ENCODE measurements at regions not wholly inside any gene's neighbourhood (a gene's known extent, or its start where the extent isn't known, plus 50 kb on each side); places are given as distances from the start of the nearest gene placed in this dataset.

DNA sequence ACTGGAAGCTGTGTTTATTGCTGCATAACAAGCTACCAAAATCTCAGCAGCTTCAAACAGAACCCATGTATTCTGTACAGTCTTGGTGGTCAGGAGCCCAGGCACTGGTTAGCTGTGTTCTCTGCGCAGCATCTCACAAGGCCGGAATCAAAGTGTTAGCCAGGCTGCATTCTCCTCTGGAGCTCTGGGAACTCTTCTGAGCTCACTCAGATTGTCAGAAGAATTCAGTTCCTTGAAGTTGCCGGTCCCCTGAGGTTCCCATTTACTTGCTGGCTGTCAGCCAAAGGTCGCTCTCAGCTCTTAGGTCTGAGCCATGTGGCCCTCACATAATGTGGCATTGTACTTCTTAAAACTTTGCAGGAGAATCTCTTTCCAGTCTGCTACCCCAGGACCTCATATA, 123.6 kb upstream of the SMIM21 start:
- H3K9me3 ChIP-seq: no peaks in the 10 kb centered on the region
- H3K27me3 ChIP-seq: no peaks in the 10 kb centered on the region
- in situ Hi-C loops (cut with MboI; ENCODE audit: low sequenced_read_pairs in 4 of 4) (no loop called here), intact Hi-C loops (cut with DNase I; ENCODE audit: low total_unique reads) (no loop called here)
- no peak for DNase-seq
- no peak for TF ChIP-seq POLR2A (IDR thresholded peaks at IDR 0.05)
- TF ChIP-seq, protein P1, sequence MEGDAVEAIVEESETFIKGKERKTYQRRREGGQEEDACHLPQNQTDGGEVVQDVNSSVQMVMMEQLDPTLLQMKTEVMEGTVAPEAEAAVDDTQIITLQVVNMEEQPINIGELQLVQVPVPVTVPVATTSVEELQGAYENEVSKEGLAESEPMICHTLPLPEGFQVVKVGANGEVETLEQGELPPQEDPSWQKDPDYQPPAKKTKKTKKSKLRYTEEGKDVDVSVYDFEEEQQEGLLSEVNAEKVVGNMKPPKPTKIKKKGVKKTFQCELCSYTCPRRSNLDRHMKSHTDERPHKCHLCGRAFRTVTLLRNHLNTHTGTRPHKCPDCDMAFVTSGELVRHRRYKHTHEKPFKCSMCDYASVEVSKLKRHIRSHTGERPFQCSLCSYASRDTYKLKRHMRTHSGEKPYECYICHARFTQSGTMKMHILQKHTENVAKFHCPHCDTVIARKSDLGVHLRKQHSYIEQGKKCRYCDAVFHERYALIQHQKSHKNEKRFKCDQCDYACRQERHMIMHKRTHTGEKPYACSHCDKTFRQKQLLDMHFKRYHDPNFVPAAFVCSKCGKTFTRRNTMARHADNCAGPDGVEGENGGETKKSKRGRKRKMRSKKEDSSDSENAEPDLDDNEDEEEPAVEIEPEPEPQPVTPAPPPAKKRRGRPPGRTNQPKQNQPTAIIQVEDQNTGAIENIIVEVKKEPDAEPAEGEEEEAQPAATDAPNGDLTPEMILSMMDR (IDR thresholded peaks at IDR 0.05 in 4 of 5, conservative IDR thresholded peaks at IDR 0.05 in 1 of 5): no peak
- no peak overlapping the region for H3K4me3 ChIP-seq
- no peaks in the 10 kb centered on the region for H3K4me1 ChIP-seq
- no peak overlapping the region for H3K27ac ChIP-seq
- H3K36me3 ChIP-seq: no peaks in the 10 kb centered on the region
- ATAC-seq: no peak

DNA sequence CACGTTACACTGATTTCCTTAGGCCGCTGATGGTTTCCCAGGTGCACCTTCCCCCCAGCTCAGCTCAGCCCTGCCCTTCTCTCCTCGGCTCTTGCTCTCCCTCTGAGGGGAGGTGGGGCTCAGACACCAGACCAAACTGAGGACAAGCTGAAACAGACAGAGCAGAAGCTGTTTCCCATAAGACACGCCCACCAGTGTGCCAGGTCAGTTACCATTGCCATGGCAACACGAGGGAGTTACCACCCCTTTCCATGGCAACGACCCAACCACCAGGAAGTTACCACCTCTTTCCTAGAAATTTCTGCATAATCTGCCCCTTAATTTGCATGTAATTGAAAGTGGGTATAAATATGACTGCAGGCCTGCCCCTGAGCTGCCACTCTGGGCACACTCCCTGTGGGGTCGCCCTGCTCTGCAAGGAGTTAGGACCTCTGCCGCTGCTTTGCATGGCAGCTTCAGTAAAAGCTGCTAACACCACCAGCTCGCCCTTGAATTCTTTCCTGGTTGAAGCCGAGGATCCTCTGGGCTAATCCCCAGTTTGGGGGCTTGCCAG, 120.9 kb upstream of the SMIM21 start:
- intact Hi-C loops (cut with DNase I; ENCODE audit: low total_unique reads): no loop called here
- TF ChIP-seq POLR2A (IDR thresholded peaks at IDR 0.05): no peak
- TF ChIP-seq, protein P1 (IDR thresholded peaks at IDR 0.05 in 4 of 5, conservative IDR thresholded peaks at IDR 0.05 in 1 of 5): no peak
- Histone ChIP-seq H3K36me3 (no peaks in the 10 kb centered on the region), H3K9me3 (no peaks in the 10 kb centered on the region), H3K4me3 (no peak overlapping the region), H3K27ac (no peak overlapping the region), H3K4me1 (no peaks in the 10 kb centered on the region), H3K27me3 (no peaks in the 10 kb centered on the region)
- DNase-seq: no peak
- no peak for ATAC-seq
- in situ Hi-C loops (cut with MboI; ENCODE audit: low sequenced_read_pairs in 4 of 4): no loop called here

DNA sequence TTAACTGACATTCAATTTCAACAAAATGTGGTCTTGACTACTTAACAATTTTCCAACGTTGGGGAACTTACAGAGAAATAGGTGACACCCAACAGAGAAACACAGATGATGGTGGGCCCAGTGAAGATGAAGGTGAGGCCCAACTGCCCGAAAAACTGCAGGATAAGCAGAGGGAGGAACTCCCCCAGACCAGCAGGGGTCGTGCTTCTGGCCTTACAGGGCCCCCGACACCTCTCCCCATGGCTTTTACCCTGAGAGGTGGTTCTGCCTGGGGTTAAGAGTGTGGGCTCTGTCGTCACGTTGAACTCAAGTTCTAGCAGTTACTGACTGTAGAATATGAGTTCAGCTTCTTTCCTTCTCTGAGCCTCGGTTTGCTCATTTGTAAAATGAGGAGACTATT, 119.5 kb upstream of the SMIM21 start:
- intact Hi-C loops (cut with DNase I; ENCODE audit: low total_unique reads) (no loop called here), in situ Hi-C loops (cut with MboI; ENCODE audit: low sequenced_read_pairs in 4 of 4) (no loop called here)
- Histone ChIP-seq H3K36me3 (no peaks in the 10 kb centered on the region), H3K9me3 (no peaks in the 10 kb centered on the region), H3K27me3 (no peaks in the 10 kb centered on the region), H3K4me3 (no peak overlapping the region), H3K27ac (no peak overlapping the region), H3K4me1 (no peaks in the 10 kb centered on the region)
- TF ChIP-seq, protein P1 (IDR thresholded peaks at IDR 0.05 in 4 of 5, conservative IDR thresholded peaks at IDR 0.05 in 1 of 5): no peak
- no peak for TF ChIP-seq POLR2A (IDR thresholded peaks at IDR 0.05)
- DNase-seq (no peak), ATAC-seq (no peak)

DNA sequence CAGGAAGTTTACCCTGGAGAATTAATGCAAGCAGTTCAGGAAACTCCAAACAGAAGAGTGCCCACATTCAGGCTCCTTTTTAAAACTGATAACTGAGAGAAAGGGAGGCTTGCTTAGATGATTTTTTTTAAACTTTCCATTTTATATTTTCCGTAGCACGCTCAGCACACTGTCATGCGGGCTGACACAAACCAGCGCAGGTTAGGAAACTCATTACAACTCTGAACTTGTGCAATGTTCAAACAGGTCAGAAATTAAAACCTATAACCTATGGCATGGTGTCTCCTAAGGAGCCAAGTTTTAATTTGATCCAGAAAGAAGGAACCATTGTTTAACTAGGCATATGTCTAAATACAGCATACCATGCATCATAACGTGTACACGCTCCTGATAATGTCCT, 117.7 kb upstream of the SMIM21 start:
- Histone ChIP-seq H3K27me3 (no peaks in the 10 kb centered on the region), H3K36me3 (no peaks in the 10 kb centered on the region), H3K27ac (no peak overlapping the region), H3K4me3 (no peak overlapping the region), H3K9me3 (no peaks in the 10 kb centered on the region), H3K4me1 (no peaks in the 10 kb centered on the region)
- no peak for ATAC-seq
- DNase-seq: no peak
- in situ Hi-C loops (cut with MboI; ENCODE audit: low sequenced_read_pairs in 4 of 4): no loop called here
- TF ChIP-seq, protein P1 (IDR thresholded peaks at IDR 0.05 in 4 of 5, conservative IDR thresholded peaks at IDR 0.05 in 1 of 5): no peak
- no peak for TF ChIP-seq POLR2A (IDR thresholded peaks at IDR 0.05)
- intact Hi-C loops (cut with DNase I; ENCODE audit: low total_unique reads): no loop called here

DNA sequence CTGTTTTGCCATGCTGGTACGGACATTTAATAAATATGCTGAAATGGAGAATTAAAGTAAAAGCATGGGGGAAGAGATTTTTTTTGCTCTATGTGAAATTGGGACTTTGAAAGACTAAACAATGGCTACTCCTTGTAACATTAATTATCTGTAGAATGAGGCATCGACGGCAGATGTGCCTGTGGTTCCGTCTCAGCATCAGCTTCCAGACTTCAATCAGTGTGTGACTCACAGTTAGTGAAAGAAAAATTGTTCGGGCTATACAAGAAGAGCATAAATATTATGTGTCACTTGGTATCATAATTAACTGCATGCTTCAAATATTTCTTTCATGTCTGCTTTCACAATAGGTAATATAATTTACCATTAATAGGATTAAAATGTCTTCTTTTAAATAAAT, 117.0 kb upstream of the SMIM21 start:
- in situ Hi-C loops (cut with MboI; ENCODE audit: low sequenced_read_pairs in 4 of 4): no loop called here
- TF ChIP-seq, protein P1 (IDR thresholded peaks at IDR 0.05 in 4 of 5, conservative IDR thresholded peaks at IDR 0.05 in 1 of 5): no peak
- no peak for TF ChIP-seq POLR2A (IDR thresholded peaks at IDR 0.05)
- no peaks in the 10 kb centered on the region for H3K36me3 ChIP-seq
- ATAC-seq (no peak), DNase-seq (no peak)
- H3K4me3 ChIP-seq: no peak overlapping the region
- H3K27me3 ChIP-seq: no peaks in the 10 kb centered on the region
- intact Hi-C loops (cut with DNase I; ENCODE audit: low total_unique reads): no loop called here
- no peak overlapping the region for H3K27ac ChIP-seq
- no peaks in the 10 kb centered on the region for H3K4me1 ChIP-seq
- no peaks in the 10 kb centered on the region for H3K9me3 ChIP-seq
